Stimulated activated CD4-positive, alpha-beta T cell treated with anti-CD3 and anti-CD28 coated beads, Interleukin-1b, Interleukin-23, amount 100 ng/mL, for 48 hours (primary cell): ENCODE measurements at regions not wholly inside any gene's neighbourhood (a gene's known extent, or its start where the extent isn't known, plus 50 kb on each side); places are given as distances from the start of the nearest gene placed in this dataset.
"Not testable (repeated sequence)": the region's sequence is repeated elsewhere in the genome, so short reads cannot be mapped to it uniquely, and the experiment has no call there.

Experiments
- DNase-seq: peaks from one replicate; pipeline ENCODE4 v3.0.0-alpha.2; 2020

DNA sequence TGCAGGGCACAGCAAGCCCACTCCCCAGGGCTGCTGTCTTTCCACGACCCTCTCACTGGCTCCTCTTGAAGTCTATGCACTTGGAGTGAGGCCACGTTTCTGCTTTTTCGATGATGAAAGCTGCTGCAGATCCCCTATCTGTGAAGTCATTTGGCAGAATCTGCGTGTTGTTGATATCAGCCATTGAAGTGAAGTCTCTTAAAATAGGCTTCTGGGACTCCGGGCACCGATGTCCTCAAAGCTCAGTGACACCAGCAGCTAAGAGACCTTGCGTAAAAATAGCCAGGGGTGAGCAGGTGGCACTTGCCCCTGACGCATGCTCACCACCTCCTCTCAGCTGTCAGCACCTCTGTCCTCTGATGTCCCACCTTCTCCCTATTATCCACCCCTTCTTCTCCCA lies 89.4 kb upstream of the FHL2 start:
- no peak for DNase-seq

DNA sequence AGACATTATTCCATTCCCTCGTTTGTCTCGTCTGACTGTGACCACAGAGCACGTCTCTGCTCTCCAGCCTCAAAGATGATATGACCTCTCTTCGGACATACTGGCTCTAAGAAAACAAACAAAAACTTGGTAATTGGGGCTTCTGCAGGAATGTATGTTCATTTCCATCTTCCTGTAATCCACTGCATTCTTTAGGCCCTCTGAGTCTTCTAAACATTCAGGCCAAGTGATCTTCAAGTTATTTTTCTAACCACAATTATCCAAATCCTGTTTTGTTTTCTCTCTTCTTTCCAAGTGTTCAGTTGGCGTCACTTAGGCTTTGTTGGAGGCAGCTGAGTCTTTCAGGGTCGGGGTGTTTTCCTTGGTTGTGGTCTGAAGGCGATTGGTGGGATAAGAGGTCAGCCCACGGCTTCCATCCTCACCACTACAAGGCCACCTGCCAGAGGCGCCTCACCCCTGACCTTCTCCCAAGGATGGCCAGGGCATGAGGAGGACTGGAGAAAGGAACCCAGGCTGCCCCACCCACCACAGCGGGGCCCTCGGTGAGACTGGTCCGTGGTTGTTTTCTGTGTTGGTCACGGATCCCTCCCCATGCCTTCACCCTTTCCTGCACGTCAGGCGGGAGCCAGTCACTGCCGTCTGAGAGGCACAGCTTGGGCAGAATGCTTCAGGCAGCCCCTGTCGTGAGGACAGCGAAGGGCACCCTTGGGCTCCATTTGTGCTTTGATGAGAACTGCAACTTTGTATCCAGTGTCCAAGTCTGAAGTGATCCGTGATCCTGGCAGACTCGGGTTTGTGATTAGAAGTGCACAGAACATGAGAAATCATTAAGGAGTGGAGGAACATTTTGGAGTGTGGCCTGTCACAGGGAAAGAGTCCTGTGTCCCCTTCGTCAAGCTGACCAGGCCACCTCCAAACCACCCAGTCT lies 88.6 kb upstream of the FHL2 start:
- DNase-seq = no peak

DNA sequence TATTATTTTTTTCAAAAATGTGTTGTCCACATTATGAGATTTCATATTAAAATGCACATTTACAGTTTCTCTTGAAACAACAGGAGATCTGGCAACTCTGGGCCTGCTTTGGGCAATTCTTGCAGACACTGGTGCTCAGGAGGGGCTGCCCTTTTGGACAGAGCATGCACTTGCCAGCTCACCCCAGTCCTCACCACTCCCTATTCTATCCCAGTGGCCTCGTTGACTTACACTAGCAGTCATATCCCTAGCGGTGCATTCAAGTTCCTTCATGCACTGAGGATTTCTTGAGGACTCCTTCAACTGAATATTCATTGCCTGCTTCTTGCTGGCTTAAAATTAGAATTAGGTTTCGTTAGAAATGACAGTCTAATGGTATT lies 87.9 kb upstream of the FHL2 start:
- no peak for DNase-seq

DNA sequence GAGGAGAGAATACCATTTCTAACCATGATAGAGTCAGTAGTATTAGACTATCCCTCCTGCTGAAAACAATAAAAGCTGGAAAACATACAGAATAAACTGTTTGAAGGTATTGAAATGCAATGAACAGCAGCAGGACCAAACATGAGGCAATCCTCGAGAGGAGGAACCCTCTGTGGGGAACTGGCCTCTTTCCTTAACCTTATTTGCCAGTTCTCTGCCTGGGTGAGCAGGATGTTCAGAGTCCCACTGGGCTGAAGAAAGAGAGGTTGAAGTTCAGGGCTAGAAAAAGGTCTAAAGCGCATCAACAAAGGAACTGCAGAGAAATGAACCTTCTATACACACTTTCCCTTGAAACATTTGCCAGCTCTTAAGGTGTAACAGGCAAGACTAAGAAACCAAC lies 79.8 kb upstream of the FHL2 start:
- no peak for DNase-seq

DNA sequence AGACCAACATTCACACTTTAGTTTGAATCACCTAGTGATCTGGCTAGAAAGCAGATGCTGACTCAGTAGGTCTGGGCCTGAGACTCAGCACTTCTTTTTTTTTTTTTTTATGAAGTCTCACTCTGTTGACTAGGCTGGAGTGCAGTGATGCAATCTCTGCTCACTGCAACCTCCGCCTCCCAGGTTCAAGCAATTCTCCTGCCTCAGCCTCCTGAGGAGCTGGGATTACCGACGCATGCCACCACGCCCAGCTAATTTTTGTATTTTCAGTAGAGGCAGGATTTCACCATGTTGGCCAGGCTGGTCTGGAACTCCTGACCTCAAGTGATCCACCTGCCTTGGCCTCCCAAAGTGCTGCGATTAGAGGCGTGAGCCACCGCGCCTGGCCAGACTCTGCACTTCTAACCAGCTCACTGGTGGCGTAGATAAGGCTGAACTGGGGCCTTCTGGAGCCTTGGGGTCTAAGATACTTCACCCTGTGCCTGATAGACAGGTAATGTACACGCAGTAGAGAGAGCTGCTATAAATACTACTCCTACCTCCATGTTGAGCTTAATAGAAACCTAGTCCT lies 78.3 kb upstream of the FHL2 start:
- DNase-seq = not testable (repeated sequence)

DNA sequence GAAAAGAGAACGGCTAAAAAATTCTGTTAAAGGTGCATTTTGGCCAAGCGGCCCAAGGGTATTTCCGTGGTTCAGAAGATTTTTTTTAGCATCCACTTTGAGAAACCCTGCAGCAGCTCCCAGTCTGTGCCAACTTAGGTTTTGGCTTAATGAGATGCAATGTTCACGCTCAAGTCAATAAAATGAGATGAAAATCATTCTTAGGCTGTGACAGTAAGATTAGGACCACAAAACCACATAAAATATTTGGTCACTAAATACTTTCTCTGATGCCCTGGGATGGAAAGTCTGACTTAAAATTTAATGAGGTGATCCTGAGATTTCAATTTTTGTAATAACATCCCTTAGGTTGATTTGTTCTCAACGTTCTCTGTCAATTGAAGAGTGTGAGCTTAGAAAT lies 74.2 kb upstream of the FHL2 start:
- no peak for DNase-seq

DNA sequence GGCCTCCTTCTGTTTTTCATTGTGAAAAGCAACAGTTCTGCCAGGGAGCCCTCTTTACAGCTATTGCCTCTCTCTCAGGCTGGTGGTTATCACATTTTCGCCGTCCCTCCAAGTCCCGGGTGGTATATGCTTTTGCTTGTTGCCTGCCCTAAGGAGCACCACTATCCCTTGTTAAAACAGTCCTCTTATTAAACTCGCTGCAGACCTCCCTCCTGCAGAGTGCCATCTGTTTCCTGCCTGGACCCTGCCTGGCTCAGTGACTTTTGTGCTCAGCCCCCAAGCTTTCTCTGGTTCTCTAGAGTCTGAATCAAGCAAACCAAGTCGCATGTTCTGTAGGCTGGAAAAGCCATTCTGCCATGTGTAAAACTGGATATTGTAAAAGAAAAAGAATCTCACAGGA lies 72.1 kb upstream of the FHL2 start:
- no peak for DNase-seq

DNA sequence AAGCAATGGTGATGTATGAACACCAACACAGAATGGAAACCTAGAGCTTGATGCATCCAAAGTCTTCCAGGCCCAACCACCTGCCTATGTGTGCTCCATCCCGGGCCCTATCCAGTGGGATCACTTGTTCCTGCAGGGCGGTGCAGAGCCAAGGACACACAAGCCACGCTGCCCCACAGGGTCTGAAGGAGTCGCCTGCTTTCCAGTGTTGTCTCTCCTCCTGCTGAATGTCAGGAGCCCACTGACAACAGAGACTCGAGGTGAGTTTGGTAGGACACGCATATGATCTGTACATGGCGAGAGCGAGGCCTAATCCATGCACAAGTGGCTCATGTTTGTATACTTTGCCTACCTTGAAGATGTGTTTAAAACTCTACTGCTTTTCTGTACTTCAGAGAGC lies 70.9 kb upstream of the FHL2 start:
- no peak for DNase-seq

DNA sequence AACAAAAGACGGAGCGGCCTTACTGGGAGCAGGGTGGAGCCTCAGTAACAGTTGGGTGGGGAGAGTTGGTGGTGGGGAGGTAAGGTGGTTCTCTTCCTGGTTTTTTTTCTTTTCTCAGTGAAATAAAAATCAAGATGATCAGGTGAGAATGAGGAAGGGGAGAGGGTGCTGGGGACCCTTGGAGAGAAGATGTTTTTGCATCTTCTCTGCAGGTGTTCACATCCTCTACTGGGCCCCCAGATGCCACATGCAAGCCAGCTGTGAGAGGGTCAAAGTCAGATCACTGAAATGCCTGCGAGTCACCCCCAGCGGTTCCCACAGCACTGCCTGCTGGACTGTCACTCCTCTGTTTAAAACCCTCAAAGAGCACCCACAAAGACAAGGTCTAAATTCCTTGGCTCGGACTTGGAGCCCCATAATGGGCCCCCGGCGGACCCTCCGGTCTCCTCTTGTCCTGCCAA lies 69.8 kb upstream of the FHL2 start:
- no peak for DNase-seq

DNA sequence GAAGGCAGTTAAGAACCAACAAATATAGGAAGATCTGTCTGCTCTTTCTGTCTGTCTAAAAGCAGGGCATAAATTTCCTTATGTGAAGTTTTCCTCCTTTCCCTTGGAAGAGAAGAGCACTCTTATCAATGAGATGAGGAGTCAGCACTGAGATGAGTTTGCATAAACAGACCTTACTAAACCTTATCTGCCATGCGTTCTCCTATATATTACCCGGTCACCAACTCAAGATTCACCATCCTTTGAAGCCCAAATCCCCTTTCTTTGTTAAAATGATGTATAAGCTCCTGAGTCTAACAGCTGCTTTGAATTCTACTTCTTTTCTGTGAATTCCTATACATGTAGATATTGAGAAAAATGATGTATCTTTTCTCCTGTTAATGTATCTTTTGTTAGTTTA lies 65.5 kb upstream of the FHL2 start:
- DNase-seq = no peak

DNA sequence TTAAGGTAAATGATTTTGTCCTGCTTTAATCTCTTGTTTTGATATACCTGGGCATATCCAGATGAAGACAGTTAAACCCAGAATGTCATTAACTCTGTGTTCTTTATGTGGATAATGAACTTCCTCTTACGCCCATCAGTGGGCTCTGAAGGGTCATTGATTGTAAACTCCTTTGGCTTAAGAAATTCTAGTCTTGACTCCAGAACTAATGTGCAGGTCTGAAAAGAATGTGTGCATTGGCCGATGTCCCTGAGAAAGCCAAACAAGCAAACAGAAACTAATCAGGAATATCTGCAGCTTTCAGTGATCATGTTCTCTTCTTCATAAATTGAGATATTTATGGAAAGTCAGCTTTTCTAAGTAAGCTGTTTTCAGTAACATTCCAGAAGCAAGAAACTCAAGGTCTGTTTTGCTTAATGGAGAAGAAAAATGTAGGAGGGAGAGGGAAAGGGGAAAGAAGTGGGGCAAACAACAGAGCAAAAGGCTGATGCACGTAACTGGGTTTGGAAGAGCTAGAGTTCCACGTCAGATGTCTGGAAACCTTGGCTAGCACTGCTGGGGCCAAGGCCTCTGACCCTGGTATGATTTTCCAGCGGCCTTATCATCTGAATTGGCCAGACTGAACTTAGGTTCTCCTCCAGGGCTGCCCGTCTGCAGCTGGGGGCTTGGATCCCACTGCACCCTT lies 61.3 kb upstream of the FHL2 start:
- DNase-seq = no peak

DNA sequence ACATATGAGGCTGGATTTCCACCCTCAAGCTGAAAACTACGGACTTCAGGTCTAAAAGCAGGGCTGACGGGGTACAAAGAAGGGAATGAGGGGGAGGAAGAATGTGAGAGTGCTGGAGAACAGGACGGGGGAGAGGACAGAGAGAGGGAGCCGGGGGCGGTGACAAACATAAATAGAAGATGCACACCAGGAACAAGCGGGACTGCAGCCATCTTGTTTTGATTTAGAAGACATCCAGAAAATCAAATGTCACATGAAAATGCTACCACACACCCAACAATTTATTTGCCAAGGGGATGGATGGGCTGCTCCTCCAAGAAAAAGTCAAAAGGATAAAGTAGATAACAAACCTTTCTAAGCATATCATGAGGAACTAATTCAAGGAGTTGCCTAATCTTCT lies 59.2 kb upstream of the FHL2 start:
- DNase-seq = no peak

DNA sequence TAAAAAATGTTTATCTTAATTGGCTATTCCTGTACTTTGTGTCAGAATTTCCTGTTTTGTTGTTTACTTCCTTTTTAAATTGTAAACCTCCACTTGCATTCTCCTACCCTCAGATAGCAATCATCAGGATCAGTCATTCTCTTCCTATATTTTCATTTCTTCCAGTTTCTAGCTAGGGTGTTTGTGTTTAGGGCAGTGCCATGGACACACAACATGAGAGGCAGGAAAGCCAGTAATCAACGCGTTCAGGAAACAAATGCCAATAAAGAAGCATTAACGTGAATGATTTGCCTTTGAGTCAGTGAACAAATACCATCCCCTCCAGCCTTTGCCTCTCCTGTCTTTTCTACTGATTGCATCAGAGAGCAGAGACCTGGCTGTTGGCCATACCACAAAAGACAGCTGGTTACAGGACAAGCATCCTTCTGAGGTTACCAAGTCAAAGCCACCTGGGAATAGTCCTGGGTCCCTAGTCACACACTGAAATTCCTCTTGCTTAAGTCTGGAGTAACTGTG lies 56.7 kb upstream of the FHL2 start:
- no peak for DNase-seq

DNA sequence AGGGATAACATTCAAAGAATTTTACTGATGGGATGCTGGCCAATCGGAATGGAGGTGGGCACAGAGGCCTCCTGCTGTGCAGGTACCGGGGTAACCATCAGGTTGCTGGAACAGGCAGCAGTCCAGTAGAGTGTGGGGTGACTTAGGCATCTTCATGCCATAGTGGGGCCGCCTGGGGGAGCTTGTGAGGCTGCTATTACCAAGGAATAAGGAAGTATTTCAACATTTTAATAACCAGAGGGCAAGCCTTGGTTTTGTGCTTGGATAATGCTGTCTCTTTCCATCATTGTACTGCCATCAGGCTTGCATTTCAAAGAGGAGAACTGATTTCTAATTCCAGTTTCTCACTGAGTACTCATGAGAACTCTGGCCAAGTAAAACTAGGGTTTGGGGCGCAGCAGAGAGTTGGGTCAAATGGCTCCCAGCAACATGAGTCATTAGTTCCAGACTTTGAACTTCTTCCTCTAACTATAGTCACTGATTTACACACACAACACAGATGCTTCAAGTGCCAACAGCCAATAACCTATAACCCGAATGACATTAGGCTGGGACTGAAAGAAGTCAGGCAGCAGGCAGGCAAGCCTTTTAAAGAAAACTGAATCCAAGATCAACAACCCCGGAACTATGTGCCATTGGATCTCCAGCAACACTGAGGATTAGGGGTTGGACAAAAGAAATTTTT lies 56.1 kb upstream of the FHL2 start:
- no peak for DNase-seq

DNA sequence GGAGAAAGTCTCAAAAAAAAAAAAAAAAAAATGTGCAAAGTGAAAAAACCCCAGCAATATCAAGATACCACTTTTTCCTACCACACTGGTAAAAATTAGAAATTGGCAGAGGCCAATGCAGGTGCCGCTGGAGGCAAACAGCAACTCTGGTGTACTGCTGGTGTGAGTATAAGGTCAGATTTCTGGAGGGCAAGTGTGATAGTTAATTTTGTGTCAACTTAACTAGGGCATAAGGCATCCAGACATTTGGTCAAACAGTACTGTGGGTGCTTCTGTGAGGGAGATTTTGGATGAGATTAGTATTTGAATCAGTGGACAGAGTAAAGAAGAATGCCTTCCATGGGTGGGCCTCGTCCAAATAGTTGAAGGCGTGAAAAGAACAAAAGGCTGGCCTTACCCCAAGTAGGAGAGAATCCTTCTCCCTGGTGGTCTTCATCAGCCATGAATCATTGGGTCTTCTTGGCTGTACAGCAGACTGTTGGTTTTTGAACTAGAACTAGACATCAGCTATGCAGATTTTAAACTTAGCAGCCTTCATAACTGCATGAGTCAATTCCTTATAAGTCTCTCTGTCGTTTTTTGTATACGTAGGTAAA lies 52.8 kb upstream of the FHL2 start:
- DNase-seq = no peak

DNA sequence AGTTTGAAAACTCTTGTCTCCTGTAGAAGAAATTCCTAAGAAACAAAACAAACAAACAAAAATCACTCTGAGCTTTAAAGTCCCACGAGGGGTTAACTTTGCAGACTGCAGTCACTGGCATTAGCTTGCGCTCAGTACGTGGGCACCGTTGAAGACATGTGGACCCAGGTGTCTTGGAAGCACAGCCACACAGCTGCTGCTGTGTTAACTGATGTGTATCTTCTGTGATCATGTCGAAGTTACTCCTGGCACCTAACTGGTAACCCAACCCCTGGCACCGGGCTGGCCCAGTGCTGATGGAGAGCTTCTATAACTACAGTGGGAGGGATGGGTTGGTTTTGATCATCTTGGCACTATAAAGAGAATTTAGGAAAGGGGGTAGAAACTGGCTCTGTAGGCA lies 51.6 kb upstream of the FHL2 start:
- DNase-seq = no peak

DNA sequence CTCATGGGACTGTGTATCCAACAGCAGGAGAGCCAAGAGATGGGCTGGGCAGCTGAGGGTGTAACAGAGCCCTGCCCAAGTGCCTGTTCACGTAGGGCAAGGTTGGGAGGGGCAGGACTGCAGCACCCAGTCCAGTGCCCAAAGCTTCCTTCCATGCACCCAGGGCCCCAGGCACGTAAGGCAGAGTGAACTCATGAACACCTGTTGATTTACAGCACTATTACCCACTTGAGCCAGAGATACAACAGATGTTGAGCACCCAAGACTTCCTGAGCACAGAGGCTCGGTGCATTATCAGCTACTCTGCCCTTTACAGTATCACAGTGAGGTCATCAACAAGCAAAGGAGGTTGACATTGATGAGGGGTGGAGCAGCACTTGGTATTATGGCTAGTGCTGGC lies 50.2 kb upstream of the FHL2 start:
- DNase-seq = no peak
